Neural cell (in vitro differentiated cells): ENCODE measurements at regions not wholly inside any gene's neighbourhood (a gene's known extent, or its start where the extent isn't known, plus 50 kb on each side); places are given as distances from the start of the nearest gene placed in this dataset.

Experiments used
- POLR2AphosphoS5 ChIP-seq: IDR thresholded peaks from 2 replicates; pipeline ENCODE4 v1.6.1; 2012
- TF ChIP-seq, protein P1 (sequence below): IDR thresholded peaks from 2 replicates; pipeline ENCODE4 v1.6.1; 2012; ENCODE audit warnings: borderline replicate concordance
- TF ChIP-seq, protein P2 (sequence below): fragments of 450-650 bp; IDR thresholded peaks from 2 replicates; pipeline ENCODE4 v1.5.1; 2014; ENCODE audit warnings: antibody characterized with exemption, mild to moderate bottlenecking, moderate library complexity; ENCODE audit not compliant: poor library complexity, severe bottlenecking

DNA sequence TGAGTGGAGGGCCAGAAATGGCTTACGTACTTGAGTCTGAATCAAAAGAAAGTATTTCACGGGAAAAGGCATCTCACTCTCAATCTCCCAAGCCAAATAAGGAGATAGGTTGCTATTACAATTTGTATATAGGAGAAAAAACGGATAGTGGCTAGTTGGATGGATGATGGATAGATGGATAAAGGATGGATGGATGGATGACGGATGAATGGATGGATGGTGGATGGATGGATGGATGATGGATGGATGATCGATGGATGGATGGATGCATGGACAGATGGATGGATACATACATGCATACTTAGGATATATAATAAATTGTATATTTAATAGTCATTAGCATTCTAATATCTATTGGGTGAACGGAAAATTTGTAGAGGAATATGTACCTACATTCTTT, 82.2 kb upstream of the NRP1 start:
- TF ChIP-seq, protein P1, sequence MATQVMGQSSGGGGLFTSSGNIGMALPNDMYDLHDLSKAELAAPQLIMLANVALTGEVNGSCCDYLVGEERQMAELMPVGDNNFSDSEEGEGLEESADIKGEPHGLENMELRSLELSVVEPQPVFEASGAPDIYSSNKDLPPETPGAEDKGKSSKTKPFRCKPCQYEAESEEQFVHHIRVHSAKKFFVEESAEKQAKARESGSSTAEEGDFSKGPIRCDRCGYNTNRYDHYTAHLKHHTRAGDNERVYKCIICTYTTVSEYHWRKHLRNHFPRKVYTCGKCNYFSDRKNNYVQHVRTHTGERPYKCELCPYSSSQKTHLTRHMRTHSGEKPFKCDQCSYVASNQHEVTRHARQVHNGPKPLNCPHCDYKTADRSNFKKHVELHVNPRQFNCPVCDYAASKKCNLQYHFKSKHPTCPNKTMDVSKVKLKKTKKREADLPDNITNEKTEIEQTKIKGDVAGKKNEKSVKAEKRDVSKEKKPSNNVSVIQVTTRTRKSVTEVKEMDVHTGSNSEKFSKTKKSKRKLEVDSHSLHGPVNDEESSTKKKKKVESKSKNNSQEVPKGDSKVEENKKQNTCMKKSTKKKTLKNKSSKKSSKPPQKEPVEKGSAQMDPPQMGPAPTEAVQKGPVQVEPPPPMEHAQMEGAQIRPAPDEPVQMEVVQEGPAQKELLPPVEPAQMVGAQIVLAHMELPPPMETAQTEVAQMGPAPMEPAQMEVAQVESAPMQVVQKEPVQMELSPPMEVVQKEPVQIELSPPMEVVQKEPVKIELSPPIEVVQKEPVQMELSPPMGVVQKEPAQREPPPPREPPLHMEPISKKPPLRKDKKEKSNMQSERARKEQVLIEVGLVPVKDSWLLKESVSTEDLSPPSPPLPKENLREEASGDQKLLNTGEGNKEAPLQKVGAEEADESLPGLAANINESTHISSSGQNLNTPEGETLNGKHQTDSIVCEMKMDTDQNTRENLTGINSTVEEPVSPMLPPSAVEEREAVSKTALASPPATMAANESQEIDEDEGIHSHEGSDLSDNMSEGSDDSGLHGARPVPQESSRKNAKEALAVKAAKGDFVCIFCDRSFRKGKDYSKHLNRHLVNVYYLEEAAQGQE, result no peak
- TF ChIP-seq, protein P2, sequence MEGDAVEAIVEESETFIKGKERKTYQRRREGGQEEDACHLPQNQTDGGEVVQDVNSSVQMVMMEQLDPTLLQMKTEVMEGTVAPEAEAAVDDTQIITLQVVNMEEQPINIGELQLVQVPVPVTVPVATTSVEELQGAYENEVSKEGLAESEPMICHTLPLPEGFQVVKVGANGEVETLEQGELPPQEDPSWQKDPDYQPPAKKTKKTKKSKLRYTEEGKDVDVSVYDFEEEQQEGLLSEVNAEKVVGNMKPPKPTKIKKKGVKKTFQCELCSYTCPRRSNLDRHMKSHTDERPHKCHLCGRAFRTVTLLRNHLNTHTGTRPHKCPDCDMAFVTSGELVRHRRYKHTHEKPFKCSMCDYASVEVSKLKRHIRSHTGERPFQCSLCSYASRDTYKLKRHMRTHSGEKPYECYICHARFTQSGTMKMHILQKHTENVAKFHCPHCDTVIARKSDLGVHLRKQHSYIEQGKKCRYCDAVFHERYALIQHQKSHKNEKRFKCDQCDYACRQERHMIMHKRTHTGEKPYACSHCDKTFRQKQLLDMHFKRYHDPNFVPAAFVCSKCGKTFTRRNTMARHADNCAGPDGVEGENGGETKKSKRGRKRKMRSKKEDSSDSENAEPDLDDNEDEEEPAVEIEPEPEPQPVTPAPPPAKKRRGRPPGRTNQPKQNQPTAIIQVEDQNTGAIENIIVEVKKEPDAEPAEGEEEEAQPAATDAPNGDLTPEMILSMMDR, result no peak
- no peak for TF ChIP-seq POLR2AphosphoS5
